Lower lobe of right lung (tissue), 2 donors: ENCODE measurements at regions not wholly inside any gene's neighbourhood (a gene's known extent, or its start where the extent isn't known, plus 50 kb on each side); places are given as distances from the start of the nearest gene placed in this dataset.
A peak's percentile ranks its signal among the peaks of the same experiment; 100 is the strongest.

Experiments used
- ATAC-seq, 2 donors: fragments of 200-7000 bp; cut with Tn5 transposase; one replicate each; pipeline ENCODE4 v1.9.1; 2020 to 2022; ENCODE audit warnings: mild to moderate bottlenecking in 2 of 2, moderate library complexity in 2 of 2
- DNase-seq: peaks from one replicate; pipeline ENCODE4 v3.0.0-alpha.2; 2020
- H3K27ac ChIP-seq: fragments of 200-600 bp; one replicate; pipeline ENCODE4 v1.8.0; 2022
- H3K27me3 ChIP-seq: fragments of 200-600 bp; one replicate; pipeline ENCODE4 v1.8.0; 2022; ENCODE audit warnings: low read depth
- H3K36me3 ChIP-seq: fragments of 200-600 bp; one replicate; pipeline ENCODE4 v1.8.0; 2022; ENCODE audit warnings: mild to moderate bottlenecking
- H3K4me1 ChIP-seq: fragments of 200-600 bp; one replicate; pipeline ENCODE4 v1.8.0; 2022
- H3K4me3 ChIP-seq: fragments of 200-600 bp; one replicate; pipeline ENCODE4 v1.8.0; 2022; ENCODE audit warnings: mild to moderate bottlenecking
- H3K9me3 ChIP-seq: fragments of 200-600 bp; one replicate; pipeline ENCODE4 v1.8.0; 2022
- intact Hi-C: fragments of 100-400 bp; cut with DNase I; formaldehyde crosslinking; loops from one replicate; pipeline ENCODE4 v1.11.0; 2022
- TF ChIP-seq, protein P1 (sequence below): fragments of 200-600 bp; IDR thresholded peaks from one replicate; pipeline ENCODE4 v1.8.0; 2022; ENCODE audit warnings: antibody characterized with exemption, mild to moderate bottlenecking
- donor health status: DM: no; HTN: yes; CAD: no; lungs with severe emphysema.

DNA sequence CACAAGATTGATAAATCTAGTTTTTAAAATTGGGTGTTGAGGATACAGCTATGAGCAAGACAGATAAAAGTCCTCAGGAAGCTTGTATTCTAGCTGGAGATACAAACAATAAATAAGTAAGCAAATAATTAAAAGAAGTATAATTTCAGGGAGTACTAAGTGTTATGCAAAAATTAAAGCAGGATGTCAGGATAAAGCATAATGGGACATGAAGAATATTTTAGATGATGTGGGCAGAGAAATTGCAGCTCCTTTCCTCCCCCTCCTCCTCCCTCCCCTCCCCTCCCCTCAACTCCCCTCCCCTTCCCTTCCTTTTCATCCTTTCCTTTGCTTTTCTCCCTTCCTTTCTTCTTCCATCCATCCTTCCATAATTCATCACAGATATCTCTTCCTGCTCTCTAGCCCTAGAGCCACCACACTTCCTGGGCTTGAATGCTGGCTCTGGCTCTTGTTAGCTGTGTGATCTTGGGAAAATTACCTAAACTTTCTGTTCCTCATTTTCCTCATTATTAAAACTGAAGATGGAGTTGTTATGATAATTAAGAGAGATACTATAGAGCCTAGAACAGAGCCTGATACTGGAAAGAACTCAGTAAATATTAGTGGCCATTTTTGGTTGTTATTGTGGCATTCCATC is 323.9 kb downstream of the AACS start:
- Histone ChIP-seq H3K4me1 (no peaks in the 10 kb centered on the region), H3K27me3 (peaks cover 3% of the 10 kb centered on the region), H3K4me3 (no peak overlapping the region), H3K9me3 (no peaks in the 10 kb centered on the region), H3K36me3 (no peaks in the 10 kb centered on the region), H3K27ac (no peak overlapping the region)
- no peak for ATAC-seq
- TF ChIP-seq, protein P1, sequence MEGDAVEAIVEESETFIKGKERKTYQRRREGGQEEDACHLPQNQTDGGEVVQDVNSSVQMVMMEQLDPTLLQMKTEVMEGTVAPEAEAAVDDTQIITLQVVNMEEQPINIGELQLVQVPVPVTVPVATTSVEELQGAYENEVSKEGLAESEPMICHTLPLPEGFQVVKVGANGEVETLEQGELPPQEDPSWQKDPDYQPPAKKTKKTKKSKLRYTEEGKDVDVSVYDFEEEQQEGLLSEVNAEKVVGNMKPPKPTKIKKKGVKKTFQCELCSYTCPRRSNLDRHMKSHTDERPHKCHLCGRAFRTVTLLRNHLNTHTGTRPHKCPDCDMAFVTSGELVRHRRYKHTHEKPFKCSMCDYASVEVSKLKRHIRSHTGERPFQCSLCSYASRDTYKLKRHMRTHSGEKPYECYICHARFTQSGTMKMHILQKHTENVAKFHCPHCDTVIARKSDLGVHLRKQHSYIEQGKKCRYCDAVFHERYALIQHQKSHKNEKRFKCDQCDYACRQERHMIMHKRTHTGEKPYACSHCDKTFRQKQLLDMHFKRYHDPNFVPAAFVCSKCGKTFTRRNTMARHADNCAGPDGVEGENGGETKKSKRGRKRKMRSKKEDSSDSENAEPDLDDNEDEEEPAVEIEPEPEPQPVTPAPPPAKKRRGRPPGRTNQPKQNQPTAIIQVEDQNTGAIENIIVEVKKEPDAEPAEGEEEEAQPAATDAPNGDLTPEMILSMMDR: no peak
- intact Hi-C loops: no loop called here
- no peak for DNase-seq

GRCh38 chr12:125393569-125393968 is 328.3 kb downstream of the AACS start:
- Histone ChIP-seq H3K27me3 (peaks cover 3% of the 10 kb centered on the region), H3K4me1 (no peaks in the 10 kb centered on the region), H3K27ac (no peak overlapping the region), H3K4me3 (no peak overlapping the region), H3K9me3 (no peaks in the 10 kb centered on the region), H3K36me3 (no peaks in the 10 kb centered on the region)
- no peak for ATAC-seq
- TF ChIP-seq, protein P1: no peak
- no peak for DNase-seq
- intact Hi-C loops: no loop called here

GRCh38 chr12:125395583-125396215 is 330.5 kb downstream of the AACS start:
- Histone ChIP-seq H3K4me3 (no peak overlapping the region), H3K9me3 (no peaks in the 10 kb centered on the region), H3K27ac (no peak overlapping the region), H3K27me3 (peaks cover 3% of the 10 kb centered on the region), H3K4me1 (no peaks in the 10 kb centered on the region), H3K36me3 (no peaks in the 10 kb centered on the region)
- no peak for ATAC-seq
- DNase-seq: no peak
- TF ChIP-seq, protein P1: no peak
- intact Hi-C loops: no loop called here

GRCh38 chr12:125399489-125399888 is 334.3 kb downstream of the AACS start:
- H3K4me3 ChIP-seq: no peak overlapping the region
- intact Hi-C loops: no loop called here
- H3K9me3 ChIP-seq: peaks cover 6% of the 10 kb centered on the region
- ATAC-seq (no peak), DNase-seq (no peak)
- H3K27me3 ChIP-seq: peaks cover 4% of the 10 kb centered on the region
- TF ChIP-seq, protein P1: no peak
- H3K27ac ChIP-seq: no peak overlapping the region
- no peaks in the 10 kb centered on the region for H3K36me3 ChIP-seq
- no peaks in the 10 kb centered on the region for H3K4me1 ChIP-seq

DNA sequence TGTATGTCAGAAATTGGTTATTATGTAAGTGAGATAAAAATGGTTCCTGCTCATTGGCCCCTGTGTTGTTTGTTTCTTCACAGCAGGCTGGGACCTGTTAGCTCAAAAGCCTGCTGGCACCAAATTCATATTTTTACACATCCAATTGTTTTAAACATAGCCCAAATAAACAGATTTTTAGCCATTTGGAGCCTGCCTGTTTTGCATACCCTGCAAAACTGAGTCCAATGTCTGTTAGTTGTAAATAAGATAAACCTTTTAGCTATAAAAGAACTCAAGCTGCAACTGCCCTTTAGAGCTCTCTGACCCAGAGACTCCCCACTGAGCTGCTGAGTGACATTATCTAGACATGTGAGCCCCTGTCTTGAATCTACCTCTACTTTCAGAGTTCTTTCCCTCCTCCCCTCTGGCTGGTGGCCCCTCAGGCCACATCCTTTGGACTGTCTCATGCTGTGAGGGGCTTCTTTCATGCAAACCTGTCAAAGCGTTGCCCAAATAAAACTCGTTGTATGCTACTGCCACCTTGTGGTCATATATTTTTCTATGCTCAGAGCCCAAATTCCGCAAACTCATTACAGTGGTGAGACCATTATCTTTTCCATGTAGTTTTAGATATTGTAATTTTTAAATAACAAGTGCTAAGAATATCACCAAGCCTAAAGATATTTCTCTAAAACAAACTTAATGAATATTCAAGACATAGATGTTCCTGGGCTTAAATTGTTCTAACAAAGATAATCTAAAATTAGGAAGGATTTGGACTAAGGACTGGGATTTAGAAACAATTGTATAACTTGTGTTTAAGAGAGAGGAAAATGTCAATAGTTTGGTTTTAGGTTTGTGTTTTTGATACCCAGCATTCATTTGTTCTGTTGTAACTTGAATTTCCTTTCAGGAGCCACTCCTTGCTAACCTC is 337.9 kb downstream of the AACS start:
- DNase-seq: no peak
- Histone ChIP-seq H3K4me3 (no peak overlapping the region), H3K27ac (no peak overlapping the region), H3K9me3 (peaks cover 6% of the 10 kb centered on the region), H3K27me3 (peaks cover 10% of the 10 kb centered on the region), H3K4me1 (no peaks in the 10 kb centered on the region), H3K36me3 (no peaks in the 10 kb centered on the region)
- intact Hi-C loops: no loop called here
- no peak for ATAC-seq
- TF ChIP-seq, protein P1: peak; percentile 54
